ENCODE measurements at regions not wholly inside any gene's neighbourhood (a gene's known extent, or its start where the extent isn't known, plus 50 kb on each side); places are given as distances from the start of the nearest gene placed in this dataset.

DNA sequence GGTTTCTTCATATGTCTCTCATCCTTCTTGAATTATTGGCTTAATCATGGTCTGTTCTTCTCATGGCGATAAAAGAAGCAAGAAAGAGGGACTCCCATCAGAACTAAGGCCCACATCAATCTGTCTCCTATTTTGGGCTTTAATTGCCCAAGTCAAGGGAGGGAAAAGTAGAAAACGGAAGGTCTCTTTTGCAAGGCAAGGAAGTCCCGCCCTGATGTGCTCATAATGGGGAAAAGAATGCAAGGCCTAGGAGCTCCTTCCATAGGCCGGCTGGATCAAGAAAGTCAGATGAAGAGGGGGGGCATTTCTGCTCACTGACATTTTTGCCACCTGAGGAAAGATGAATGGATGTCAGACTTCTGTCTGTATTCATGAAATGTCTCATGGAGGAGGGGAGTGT, 127.7 kb upstream of the RPS6KA3 start:
- TF ChIP-seq, protein P1, sequence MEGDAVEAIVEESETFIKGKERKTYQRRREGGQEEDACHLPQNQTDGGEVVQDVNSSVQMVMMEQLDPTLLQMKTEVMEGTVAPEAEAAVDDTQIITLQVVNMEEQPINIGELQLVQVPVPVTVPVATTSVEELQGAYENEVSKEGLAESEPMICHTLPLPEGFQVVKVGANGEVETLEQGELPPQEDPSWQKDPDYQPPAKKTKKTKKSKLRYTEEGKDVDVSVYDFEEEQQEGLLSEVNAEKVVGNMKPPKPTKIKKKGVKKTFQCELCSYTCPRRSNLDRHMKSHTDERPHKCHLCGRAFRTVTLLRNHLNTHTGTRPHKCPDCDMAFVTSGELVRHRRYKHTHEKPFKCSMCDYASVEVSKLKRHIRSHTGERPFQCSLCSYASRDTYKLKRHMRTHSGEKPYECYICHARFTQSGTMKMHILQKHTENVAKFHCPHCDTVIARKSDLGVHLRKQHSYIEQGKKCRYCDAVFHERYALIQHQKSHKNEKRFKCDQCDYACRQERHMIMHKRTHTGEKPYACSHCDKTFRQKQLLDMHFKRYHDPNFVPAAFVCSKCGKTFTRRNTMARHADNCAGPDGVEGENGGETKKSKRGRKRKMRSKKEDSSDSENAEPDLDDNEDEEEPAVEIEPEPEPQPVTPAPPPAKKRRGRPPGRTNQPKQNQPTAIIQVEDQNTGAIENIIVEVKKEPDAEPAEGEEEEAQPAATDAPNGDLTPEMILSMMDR (conservative IDR thresholded peaks at IDR 0.05): no peak
- TF ChIP-seq ZFX (IDR thresholded peaks at IDR 0.05): no peak
